Astrocyte (in vitro differentiated cells and primary cell): ENCODE measurements at regions not wholly inside any gene's neighbourhood (a gene's known extent, or its start where the extent isn't known, plus 50 kb on each side); places are given as distances from the start of the nearest gene placed in this dataset.
A peak's percentile ranks its signal among the peaks of the same experiment; 100 is the strongest.

ENCODE experiments used
- DNase-seq: peaks from one replicate; pipeline ENCODE4 v3.0.0-alpha.2; 2010; ENCODE audit warnings: low read depth
- FAIRE-seq: peaks from 2 replicates; lab custom pipeline; 2011; peaks lifted over from hg19 to GRCh38; lab: Jason Lieb, UNC
- H2AFZ ChIP-seq: 2 replicates; pipeline ENCODE4 v1.6.0; 2012; ENCODE audit warnings: low read depth, low read length, inconsistent platforms
- H3K27ac ChIP-seq: 2 replicates; pipeline ENCODE4 v1.5.1; 2011; ENCODE audit warnings: low read depth, low read length, inconsistent platforms
- H3K27me3 ChIP-seq: 2 replicates; pipeline ENCODE4 v1.6.0; 2011; ENCODE audit warnings: low read length, inconsistent platforms; ENCODE audit not compliant: insufficient read depth
- H3K36me3 ChIP-seq: 2 replicates; pipeline ENCODE4 v1.5.1; 2011; ENCODE audit warnings: low read length, inconsistent platforms; ENCODE audit not compliant: insufficient read depth
- H3K4me1 ChIP-seq: 2 replicates; pipeline ENCODE4 v1.5.1; 2011; ENCODE audit warnings: low read length, inconsistent platforms; ENCODE audit not compliant: insufficient read depth
- H3K4me2 ChIP-seq: 2 replicates; pipeline ENCODE4 v1.6.0; 2012; ENCODE audit warnings: low read length, inconsistent platforms
- H3K4me3 ChIP-seq: 2 replicates; pipeline ENCODE4 v1.5.1; 2011; ENCODE audit warnings: low read depth, mild to moderate bottlenecking, low read length, inconsistent platforms; ENCODE audit not compliant: insufficient read depth
- H3K79me2 ChIP-seq: 2 replicates; pipeline ENCODE4 v1.6.0; 2012; ENCODE audit warnings: mild to moderate bottlenecking, low read length, inconsistent platforms; ENCODE audit not compliant: insufficient read depth
- H3K9ac ChIP-seq: 2 replicates; pipeline ENCODE4 v1.6.0; 2012; ENCODE audit warnings: mild to moderate bottlenecking, low read length, inconsistent platforms
- H3K9me3 ChIP-seq: 2 replicates; pipeline ENCODE4 v1.5.1; 2012; ENCODE audit warnings: low read depth, mild to moderate bottlenecking, low read length, inconsistent platforms; ENCODE audit not compliant: insufficient read depth
- H4K20me1 ChIP-seq: 2 replicates; pipeline ENCODE4 v1.6.0; 2012; ENCODE audit warnings: low read length, inconsistent platforms; ENCODE audit not compliant: insufficient read depth
- H3K27ac Mint-ChIP-seq: one replicate; pipeline ENCODE4 v1.8.0; 2021; ENCODE audit warnings: mild to moderate bottlenecking, mixed read lengths; ENCODE audit not compliant: unreplicated experiment
- H3K27me3 Mint-ChIP-seq: one replicate; pipeline ENCODE4 v1.8.0; 2021; ENCODE audit warnings: low read depth, mixed read lengths; ENCODE audit not compliant: unreplicated experiment
- H3K36me3 Mint-ChIP-seq: one replicate; pipeline ENCODE4 v1.8.0; 2021; ENCODE audit warnings: low read depth, mixed read lengths; ENCODE audit not compliant: unreplicated experiment
- H3K4me1 Mint-ChIP-seq: one replicate; pipeline ENCODE4 v1.8.0; 2021; ENCODE audit warnings: low read depth, mixed read lengths; ENCODE audit not compliant: unreplicated experiment
- H3K4me3 Mint-ChIP-seq: one replicate; pipeline ENCODE4 v1.8.0; 2021; ENCODE audit warnings: mild to moderate bottlenecking, moderate library complexity, mixed read lengths; ENCODE audit not compliant: unreplicated experiment
- H3K9me3 Mint-ChIP-seq: one replicate; pipeline ENCODE4 v1.8.0; 2021; ENCODE audit warnings: mild to moderate bottlenecking, mixed read lengths; ENCODE audit not compliant: unreplicated experiment
- EZH2 ChIP-seq: IDR thresholded peaks from 2 replicates; pipeline ENCODE4 v1.6.1; 2012; ENCODE audit warnings: mild to moderate bottlenecking, low read length, inconsistent platforms; ENCODE audit not compliant: insufficient read depth
- TF ChIP-seq, protein P1 (sequence below): IDR thresholded peaks from 2 replicates; pipeline ENCODE4 v1.5.1; 2011; ENCODE audit warnings: low read depth, mild to moderate bottlenecking, inconsistent platforms, low read length, moderate library complexity; ENCODE audit not compliant: insufficient read depth

DNA sequence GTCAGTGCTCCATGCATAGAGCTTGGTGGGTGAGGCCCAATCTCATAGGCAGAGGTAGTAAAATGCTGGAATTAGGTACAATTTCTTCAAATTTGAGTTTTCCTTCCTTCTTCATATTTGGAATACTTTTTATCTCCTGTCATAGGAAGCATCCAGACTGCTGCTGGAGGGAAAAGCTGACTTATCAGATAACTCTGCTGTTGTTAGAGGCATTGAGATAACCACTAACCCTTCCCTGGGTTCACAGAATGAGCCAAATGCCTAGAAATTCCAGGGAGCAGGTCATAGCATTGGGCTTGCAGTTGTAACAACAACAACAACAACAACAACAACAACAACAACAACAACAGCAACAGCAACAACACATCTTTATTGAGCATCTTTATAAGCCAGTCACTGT lies 332.7 kb downstream of the PDCD6IP start:
- Histone ChIP-seq H3K9ac (no peak overlapping the region), H3K27ac (no peak overlapping the region), H3K79me2 (no peaks in the 10 kb centered on the region), H3K9me3 (no peaks in the 10 kb centered on the region), H3K4me2 (no peak overlapping the region), H4K20me1 (no peaks in the 10 kb centered on the region), H3K27me3 (no peaks in the 10 kb centered on the region), H3K4me1 (no peaks in the 10 kb centered on the region), H3K36me3 (no peaks in the 10 kb centered on the region), H2AFZ (no peak overlapping the region), H3K4me3 (no peak overlapping the region)
- TF ChIP-seq, protein P1, sequence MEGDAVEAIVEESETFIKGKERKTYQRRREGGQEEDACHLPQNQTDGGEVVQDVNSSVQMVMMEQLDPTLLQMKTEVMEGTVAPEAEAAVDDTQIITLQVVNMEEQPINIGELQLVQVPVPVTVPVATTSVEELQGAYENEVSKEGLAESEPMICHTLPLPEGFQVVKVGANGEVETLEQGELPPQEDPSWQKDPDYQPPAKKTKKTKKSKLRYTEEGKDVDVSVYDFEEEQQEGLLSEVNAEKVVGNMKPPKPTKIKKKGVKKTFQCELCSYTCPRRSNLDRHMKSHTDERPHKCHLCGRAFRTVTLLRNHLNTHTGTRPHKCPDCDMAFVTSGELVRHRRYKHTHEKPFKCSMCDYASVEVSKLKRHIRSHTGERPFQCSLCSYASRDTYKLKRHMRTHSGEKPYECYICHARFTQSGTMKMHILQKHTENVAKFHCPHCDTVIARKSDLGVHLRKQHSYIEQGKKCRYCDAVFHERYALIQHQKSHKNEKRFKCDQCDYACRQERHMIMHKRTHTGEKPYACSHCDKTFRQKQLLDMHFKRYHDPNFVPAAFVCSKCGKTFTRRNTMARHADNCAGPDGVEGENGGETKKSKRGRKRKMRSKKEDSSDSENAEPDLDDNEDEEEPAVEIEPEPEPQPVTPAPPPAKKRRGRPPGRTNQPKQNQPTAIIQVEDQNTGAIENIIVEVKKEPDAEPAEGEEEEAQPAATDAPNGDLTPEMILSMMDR, result no peak
- no peak for TF ChIP-seq EZH2
- DNase-seq, result no peak
- peaks cover 14% of the 10 kb centered on the region for H3K4me1 Mint-ChIP-seq
- FAIRE-seq, result peak; percentile 9
- no peak overlapping the region for H3K27ac Mint-ChIP-seq
- H3K4me3 Mint-ChIP-seq, result no peak overlapping the region
- H3K27me3 Mint-ChIP-seq, result no peaks in the 10 kb centered on the region
- H3K9me3 Mint-ChIP-seq, result peaks cover 2% of the 10 kb centered on the region
- no peaks in the 10 kb centered on the region for H3K36me3 Mint-ChIP-seq

DNA sequence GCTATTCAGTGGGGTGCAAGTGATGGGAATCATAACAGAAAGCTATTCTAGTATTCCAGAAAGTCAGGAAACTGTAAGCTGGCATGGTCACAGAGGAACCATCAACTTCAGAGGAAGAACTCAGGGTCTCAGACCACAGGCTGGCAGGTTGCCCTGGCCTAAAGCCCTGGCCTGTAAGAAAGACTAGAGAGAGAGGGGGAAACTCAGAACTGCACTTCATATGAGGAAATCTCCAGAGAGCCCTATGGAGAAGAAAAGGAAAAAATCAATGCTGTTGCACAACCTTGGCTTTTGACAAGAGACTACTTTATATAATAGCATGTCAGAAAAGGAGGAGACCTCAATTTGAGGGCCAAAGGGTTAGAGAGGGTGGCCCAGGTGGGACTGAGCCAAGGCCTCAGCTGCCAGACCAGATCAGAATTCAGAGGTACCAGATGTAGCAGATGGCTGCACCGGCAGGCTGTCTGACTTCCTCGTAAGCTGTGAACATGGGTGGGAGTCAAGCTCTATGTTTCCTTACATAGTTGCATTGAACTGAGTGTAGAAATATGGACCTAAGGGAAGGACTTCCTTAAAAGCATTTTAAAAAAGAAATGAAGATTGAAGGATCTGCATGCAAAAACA lies 333.8 kb downstream of the PDCD6IP start:
- Histone ChIP-seq H3K4me2 (no peak overlapping the region), H2AFZ (no peak overlapping the region), H3K9me3 (no peaks in the 10 kb centered on the region), H3K36me3 (no peaks in the 10 kb centered on the region), H3K27me3 (no peaks in the 10 kb centered on the region), H3K9ac (no peak overlapping the region), H4K20me1 (no peaks in the 10 kb centered on the region), H3K4me3 (no peak overlapping the region), H3K79me2 (no peaks in the 10 kb centered on the region), H3K27ac (no peak overlapping the region), H3K4me1 (no peaks in the 10 kb centered on the region)
- no peak for FAIRE-seq
- Mint-ChIP-seq H3K36me3 (no peaks in the 10 kb centered on the region), H3K9me3 (peaks cover 2% of the 10 kb centered on the region), H3K27ac (no peak overlapping the region), H3K4me1 (peaks cover 14% of the 10 kb centered on the region), H3K4me3 (no peak overlapping the region), H3K27me3 (no peaks in the 10 kb centered on the region)
- DNase-seq, result no peak
- TF ChIP-seq, protein P1, result no peak
- TF ChIP-seq EZH2, result no peak

DNA sequence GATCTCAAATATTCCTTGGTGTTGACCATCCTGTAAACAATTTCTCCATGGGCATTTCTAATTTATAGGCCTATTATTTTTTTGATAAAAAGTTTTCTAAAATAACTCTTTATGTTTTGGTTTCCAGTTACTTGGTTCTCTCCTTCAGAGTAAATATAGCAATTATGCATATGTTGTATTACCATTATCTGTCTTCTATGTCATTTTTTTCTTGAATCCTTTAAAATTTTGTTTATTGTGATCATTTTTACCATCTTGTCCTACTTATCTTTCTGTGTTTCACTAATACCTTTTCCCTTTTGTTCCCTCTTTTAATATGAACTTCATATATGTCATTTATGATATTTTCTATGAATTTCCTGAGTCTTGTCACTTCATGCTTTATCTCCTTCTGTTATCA lies 341.1 kb downstream of the PDCD6IP start:
- Histone ChIP-seq H3K4me1 (no peaks in the 10 kb centered on the region), H3K79me2 (no peaks in the 10 kb centered on the region), H3K36me3 (no peaks in the 10 kb centered on the region), H4K20me1 (no peaks in the 10 kb centered on the region), H3K9me3 (no peaks in the 10 kb centered on the region), H3K27ac (no peak overlapping the region), H2AFZ (no peak overlapping the region), H3K9ac (no peak overlapping the region), H3K4me2 (no peak overlapping the region), H3K27me3 (no peaks in the 10 kb centered on the region), H3K4me3 (no peak overlapping the region)
- H3K4me3 Mint-ChIP-seq, result no peak overlapping the region
- TF ChIP-seq EZH2, result no peak
- TF ChIP-seq, protein P1, result no peak
- H3K4me1 Mint-ChIP-seq, result no peaks in the 10 kb centered on the region
- no peak for FAIRE-seq
- DNase-seq, result no peak
- H3K9me3 Mint-ChIP-seq, result peaks cover 2% of the 10 kb centered on the region
- no peak overlapping the region for H3K27ac Mint-ChIP-seq
- no peaks in the 10 kb centered on the region for H3K36me3 Mint-ChIP-seq
- peaks cover under 1% of the 10 kb centered on the region for H3K27me3 Mint-ChIP-seq
